Ectodermal cell (in vitro differentiated cells): ENCODE measurements at regions not wholly inside any gene's neighbourhood (a gene's known extent, or its start where the extent isn't known, plus 50 kb on each side); places are given as distances from the start of the nearest gene placed in this dataset.
"Not testable (repeated sequence)": the region's sequence is repeated elsewhere in the genome, so short reads cannot be mapped to it uniquely, and the experiment has no call there.

Experiments
- H3K27ac ChIP-seq: 2 replicates; pipeline ENCODE4 v1.7.0; 2013; ENCODE audit warnings: mild to moderate bottlenecking, low read depth, low read length; ENCODE audit not compliant: insufficient read depth, poor library complexity, severe bottlenecking
- H3K27me3 ChIP-seq: 2 replicates; pipeline ENCODE4 v1.7.0; 2013; ENCODE audit warnings: mild to moderate bottlenecking, low read length; ENCODE audit not compliant: insufficient read depth, control insufficient read depth, poor library complexity, severe bottlenecking
- H3K36me3 ChIP-seq: one replicate; pipeline ENCODE4 v1.7.0; 2013; ENCODE audit warnings: low read length; ENCODE audit not compliant: control insufficient read depth, insufficient read depth
- H3K4me1 ChIP-seq: one replicate; pipeline ENCODE4 v1.7.0; 2013; ENCODE audit warnings: low read length; ENCODE audit not compliant: control insufficient read depth, insufficient read depth
- H3K4me3 ChIP-seq: 2 replicates; pipeline ENCODE4 v1.7.0; 2013; ENCODE audit warnings: low read depth, low read length, control low read depth; ENCODE audit not compliant: insufficient read depth
- H3K9me3 ChIP-seq: 2 replicates; pipeline ENCODE4 v1.7.0; 2013; ENCODE audit warnings: mild to moderate bottlenecking, low read length, moderate library complexity; ENCODE audit not compliant: control insufficient read depth
- WGBS, 2 experiments: methylation state at CpG; one replicate each; pipeline ENCODE4 v1.1.7; 2013; ENCODE audit warnings: missing lambda C conversion rate in 2 of 2; 5-methylcytosine and 5-hydroxymethylcytosine counted together

DNA sequence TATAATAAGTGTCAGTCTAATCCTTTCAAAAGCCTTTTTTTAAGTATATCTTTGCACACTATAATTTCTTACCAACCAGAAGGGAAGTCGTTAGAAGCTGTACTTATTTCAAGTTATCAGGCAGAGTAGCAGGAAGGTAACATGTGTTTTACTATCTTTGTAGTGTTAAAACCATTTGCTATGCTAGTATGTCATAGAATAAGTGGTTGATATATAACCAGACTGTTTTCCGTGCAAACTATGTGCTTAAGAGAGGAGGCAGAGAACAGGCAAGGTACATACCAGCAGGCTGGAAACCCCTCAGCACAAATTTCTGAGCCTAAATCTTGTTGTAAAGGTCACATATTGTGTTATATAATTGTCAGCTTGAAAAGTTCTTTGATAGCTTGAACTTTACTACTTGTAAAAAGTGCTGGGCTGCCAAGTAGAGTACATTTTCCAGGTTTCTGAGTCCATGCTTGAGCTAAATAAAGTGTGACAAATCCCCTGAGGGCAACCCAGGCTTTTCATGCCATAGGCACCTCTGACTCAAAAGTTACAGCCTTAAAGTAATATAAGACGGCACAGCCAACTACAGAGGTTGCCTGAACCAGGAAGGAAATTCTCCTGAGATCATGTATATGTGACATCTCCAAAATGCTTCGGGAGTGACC is 1297.4 kb downstream of the PCDH9 start:
- Histone ChIP-seq H3K36me3 (no peaks in the 10 kb centered on the region), H3K9me3 (no peaks in the 10 kb centered on the region), H3K27ac (no peak overlapping the region), H3K27me3 (no peaks in the 10 kb centered on the region), H3K4me1 (no peaks in the 10 kb centered on the region), H3K4me3 (no peak overlapping the region)
- 74 to 91% methylated on average over 3 of the region's 4 CpGs for WGBS, 2 experiments

DNA sequence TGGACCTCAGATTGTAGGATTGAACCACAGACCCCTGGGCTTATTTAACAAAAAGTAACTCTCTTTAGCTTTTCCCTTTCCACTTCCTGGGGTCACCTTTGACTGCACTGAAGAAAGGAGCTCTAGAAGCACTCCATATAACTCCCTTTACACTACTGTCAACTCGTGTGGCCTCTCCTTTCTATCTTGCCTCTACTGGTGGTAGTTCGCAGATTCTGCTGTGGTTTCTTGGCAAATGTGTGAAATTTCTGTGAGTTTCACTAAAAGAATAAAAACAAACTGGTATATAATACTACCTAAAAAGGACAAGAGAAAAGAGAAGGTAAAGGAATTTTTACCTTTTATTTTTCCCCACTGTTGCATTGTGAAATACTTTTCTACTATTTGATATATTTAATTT is 1298.1 kb downstream of the PCDH9 start:
- Histone ChIP-seq H3K27me3 (no peaks in the 10 kb centered on the region), H3K4me1 (no peaks in the 10 kb centered on the region), H3K9me3 (no peaks in the 10 kb centered on the region), H3K36me3 (no peaks in the 10 kb centered on the region), H3K27ac (no peak overlapping the region), H3K4me3 (no peak overlapping the region)
- 60 to 80% methylated on average over 1 of the region's 2 CpGs for WGBS, 2 experiments

DNA sequence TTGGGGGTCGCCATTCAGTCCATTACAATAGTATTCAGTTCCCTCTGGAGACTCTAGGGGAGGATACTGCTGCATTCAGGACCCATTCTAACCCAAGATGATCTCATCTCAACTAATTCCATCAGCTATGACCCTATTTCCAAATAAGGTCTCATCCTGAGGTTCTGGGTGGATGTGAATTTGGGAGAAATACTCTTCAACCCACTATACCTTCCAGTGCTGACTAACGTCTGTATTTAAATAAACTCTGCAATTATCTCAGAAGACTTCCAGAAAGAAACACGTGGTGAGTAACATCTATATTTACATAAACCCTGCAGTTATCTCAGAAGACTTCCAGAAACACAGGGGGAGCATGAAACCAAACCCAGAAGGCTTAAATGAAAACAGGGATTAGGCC is 1300.7 kb downstream of the PCDH9 start:
- H3K4me3 ChIP-seq, result no peak overlapping the region
- no peak overlapping the region for H3K27ac ChIP-seq
- H3K9me3 ChIP-seq, result no peaks in the 10 kb centered on the region
- no peaks in the 10 kb centered on the region for H3K4me1 ChIP-seq
- 77 to 86% methylated on average over 2 to 3 of the region's 3 CpGs for WGBS, 2 experiments
- no peaks in the 10 kb centered on the region for H3K36me3 ChIP-seq
- H3K27me3 ChIP-seq, result no peaks in the 10 kb centered on the region

DNA sequence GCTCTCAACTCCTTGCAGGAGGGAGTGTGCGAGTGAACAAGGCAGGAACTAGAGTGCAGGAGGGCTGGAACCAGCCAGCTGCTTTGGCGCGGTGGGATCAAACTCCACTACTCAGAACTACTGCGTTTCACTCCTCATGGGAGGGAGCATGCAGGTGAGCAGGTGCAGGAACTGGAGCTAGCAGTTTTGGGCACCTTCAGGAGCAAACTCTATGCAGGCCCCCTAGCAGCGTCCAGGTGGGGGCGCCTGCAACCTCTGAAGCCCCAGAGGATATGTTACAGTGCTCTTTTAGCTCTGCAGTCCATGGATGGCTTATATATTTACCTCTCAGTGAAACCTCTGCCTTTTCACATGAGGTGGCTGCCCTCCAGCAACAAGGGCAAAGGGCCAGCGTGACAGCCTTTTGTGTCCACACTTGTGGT is 1303.4 kb downstream of the PCDH9 start:
- H3K9me3 ChIP-seq, result no peaks in the 10 kb centered on the region
- H3K4me1 ChIP-seq, result no peaks in the 10 kb centered on the region
- no peaks in the 10 kb centered on the region for H3K36me3 ChIP-seq
- H3K27me3 ChIP-seq, result no peaks in the 10 kb centered on the region
- H3K4me3 ChIP-seq, result no peak overlapping the region
- no peak overlapping the region for H3K27ac ChIP-seq
- WGBS, 2 experiments, result 26 to 32% methylated on average over 7 of the region's 7 CpGs

DNA sequence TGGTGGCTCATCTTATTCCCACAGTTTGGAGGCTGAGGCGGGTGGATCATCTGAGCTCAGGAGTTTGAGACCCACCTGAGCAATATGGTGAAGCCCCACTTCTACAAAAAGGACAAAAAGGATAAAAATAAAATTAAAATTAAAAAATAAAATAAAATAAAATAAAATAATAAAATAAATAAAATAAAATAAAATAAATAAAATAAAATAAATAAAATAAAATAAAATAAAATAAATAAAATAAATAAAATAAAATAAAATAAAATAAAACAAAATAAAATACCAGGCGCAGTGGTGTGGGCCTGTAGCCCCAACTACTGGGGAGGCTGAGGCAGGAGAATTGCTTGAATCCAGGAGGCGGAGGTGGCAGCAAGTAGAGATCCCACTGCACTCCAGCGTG is 1307.3 kb downstream of the PCDH9 start:
- WGBS, 2 experiments, result 90 to 98% methylated on average over 4 of the region's 4 CpGs
- H3K4me3 ChIP-seq, H3K9me3 ChIP-seq: not testable (repeated sequence)

DNA sequence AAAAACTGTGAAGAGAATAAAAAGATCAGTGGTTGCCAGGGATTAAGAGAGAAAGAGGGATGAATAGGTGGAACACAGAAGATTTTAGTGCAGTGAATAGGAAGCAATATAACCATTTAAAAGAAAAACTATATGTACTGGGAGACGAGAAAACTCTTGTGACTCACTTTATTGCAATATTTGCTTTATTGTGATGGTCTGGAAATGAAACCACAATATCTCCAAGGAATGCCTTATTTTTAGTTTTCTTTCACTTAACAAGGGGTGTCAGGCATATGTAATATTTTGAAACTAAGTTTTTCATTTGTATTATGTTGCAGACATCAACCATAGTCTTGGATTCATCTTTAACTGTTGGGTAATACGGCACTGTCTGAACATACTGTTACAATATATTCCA is 1308.2 kb downstream of the PCDH9 start:
- no peaks in the 10 kb centered on the region for H3K4me1 ChIP-seq
- H3K36me3 ChIP-seq, result no peaks in the 10 kb centered on the region
- H3K9me3 ChIP-seq, result no peaks in the 10 kb centered on the region
- no peaks in the 10 kb centered on the region for H3K27me3 ChIP-seq
- no peak overlapping the region for H3K4me3 ChIP-seq
- H3K27ac ChIP-seq, result no peak overlapping the region
- WGBS, 2 experiments, result 100% methylated on average over 2 of the region's 2 CpGs; no CpG with 5 or more reads in 1 of the 2 experiments

More for the DNA sequence above, 1307.3 kb downstream of the PCDH9 start:
- H3K4me1 ChIP-seq, H3K27ac ChIP-seq, H3K27me3 ChIP-seq, H3K36me3 ChIP-seq: not testable (repeated sequence)

DNA sequence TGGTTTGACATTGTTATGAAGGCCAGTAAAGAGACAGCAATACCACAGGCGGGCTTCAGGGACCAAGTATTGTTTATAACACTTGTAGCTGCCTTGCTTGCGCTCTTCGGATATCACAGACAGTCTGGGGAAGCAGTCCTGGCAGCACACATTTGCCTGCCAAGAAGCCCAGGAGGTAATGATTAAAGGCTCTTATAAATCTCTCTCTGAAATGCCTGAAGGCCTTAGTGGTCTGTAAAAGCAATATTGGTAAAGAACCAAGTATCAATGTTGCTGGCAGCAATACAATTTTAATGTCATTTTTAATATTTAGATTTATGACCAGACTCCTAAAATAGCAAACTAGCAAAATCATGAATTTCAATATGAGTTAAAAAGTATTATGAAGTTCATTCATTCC is 1312.4 kb downstream of the PCDH9 start:
- Histone ChIP-seq H3K36me3 (no peaks in the 10 kb centered on the region), H3K4me1 (no peaks in the 10 kb centered on the region), H3K27me3 (no peaks in the 10 kb centered on the region), H3K4me3 (no peak overlapping the region), H3K27ac (no peak overlapping the region), H3K9me3 (no peaks in the 10 kb centered on the region)
- WGBS, 2 experiments, result 95 to 96% methylated on average over 3 of the region's 3 CpGs

DNA sequence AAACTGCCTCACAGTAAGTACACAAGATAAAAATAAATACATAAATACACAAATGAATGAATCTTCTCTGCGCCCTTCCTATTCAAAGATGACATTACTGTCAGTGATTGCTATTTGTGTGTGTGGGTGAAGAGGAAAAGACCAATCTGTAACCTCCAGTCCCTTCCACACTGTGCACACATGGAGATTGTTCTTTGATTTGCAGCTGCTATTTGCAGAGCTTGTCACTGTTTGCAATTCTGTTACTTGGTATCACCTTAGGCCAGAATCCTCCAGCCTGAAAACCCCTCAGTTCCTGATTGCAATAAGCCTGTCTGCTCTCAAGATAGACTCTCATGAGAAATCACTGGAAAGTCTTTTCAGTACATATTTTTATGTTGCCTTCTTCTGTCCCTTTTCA is 1314.9 kb downstream of the PCDH9 start:
- Histone ChIP-seq H3K9me3 (no peaks in the 10 kb centered on the region), H3K27ac (no peak overlapping the region), H3K27me3 (no peaks in the 10 kb centered on the region), H3K4me3 (no peak overlapping the region), H3K36me3 (no peaks in the 10 kb centered on the region), H3K4me1 (no peaks in the 10 kb centered on the region)
- 67% methylated on average over 1 of the region's 1 CpG; no CpG with 5 or more reads in 1 of the 2 experiments for WGBS, 2 experiments

DNA sequence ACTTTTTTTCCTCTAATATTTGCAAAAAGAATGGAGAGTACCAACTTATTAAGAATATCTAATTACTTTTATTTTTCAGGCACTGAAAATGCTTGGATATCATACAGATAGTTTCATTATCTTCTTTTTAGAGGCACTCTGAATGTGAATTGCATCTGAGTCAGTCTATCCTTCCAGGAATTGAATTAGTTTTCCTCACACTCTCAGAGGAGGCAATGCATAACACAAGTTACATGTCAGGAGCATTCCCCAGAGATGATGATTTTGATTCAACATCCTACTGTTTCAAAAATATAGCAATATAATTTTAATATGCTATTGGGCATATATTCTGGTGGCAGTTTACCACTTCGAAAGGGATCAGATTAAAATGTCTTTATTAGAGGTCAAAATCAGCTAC is 1315.4 kb downstream of the PCDH9 start:
- no peak overlapping the region for H3K4me3 ChIP-seq
- no peaks in the 10 kb centered on the region for H3K36me3 ChIP-seq
- no peaks in the 10 kb centered on the region for H3K27me3 ChIP-seq
- H3K9me3 ChIP-seq, result no peaks in the 10 kb centered on the region
- WGBS, 2 experiments, result no CpG with 5 or more reads among the region's 1 CpG
- no peaks in the 10 kb centered on the region for H3K4me1 ChIP-seq
- H3K27ac ChIP-seq, result no peak overlapping the region

DNA sequence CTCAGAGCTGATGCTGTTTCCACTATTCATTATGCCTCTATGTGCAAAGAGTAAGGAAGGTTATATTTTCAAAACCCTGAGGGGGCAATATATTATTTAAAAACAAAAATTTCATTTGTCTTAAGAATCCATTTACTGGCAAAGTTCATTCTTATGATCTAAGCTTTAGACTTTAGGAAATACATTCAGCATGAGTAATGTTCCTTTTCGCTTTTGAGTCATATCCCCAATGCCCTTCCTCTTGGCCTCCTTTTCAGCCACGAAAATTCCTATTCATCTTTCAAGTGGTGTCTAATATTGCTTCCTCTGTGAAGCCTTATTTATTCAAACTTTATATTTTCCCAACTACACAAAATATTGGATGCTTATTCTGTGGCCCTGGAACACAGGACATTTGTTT is 1317.0 kb downstream of the PCDH9 start:
- 77 to 89% methylated on average over 2 of the region's 2 CpGs for WGBS, 2 experiments
- no peaks in the 10 kb centered on the region for H3K9me3 ChIP-seq
- H3K4me3 ChIP-seq, result no peak overlapping the region
- H3K27me3 ChIP-seq, result no peaks in the 10 kb centered on the region
- H3K4me1 ChIP-seq, result no peaks in the 10 kb centered on the region
- no peaks in the 10 kb centered on the region for H3K36me3 ChIP-seq
- H3K27ac ChIP-seq, result no peak overlapping the region

DNA sequence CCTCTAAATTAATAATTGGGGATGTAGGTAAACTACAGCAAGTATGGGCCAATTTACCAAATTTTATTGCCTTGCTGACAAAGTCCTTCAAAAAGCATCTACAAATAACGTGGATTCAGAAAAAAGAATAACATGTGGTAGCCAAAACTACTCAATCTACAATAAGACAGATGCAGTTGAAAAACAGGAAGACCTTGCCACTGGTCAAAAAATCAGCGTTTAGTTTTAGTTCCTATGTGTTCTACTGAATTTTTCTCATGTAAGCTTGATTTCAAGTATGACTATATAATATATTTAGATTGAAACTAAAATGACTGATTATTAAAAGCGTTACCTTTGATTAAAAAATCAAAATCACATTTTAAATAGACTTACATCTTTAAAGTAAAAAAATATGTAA is 1317.6 kb downstream of the PCDH9 start:
- no peaks in the 10 kb centered on the region for H3K9me3 ChIP-seq
- H3K27me3 ChIP-seq, result no peaks in the 10 kb centered on the region
- no peaks in the 10 kb centered on the region for H3K4me1 ChIP-seq
- no peak overlapping the region for H3K27ac ChIP-seq
- WGBS, 2 experiments, result 92 to 94% methylated on average over 2 of the region's 3 CpGs
- no peak overlapping the region for H3K4me3 ChIP-seq
- H3K36me3 ChIP-seq, result no peaks in the 10 kb centered on the region
